ENCODE measurements at regions not wholly inside any gene's neighbourhood (a gene's known extent, or its start where the extent isn't known, plus 50 kb on each side); places are given as distances from the start of the nearest gene placed in this dataset.

GRCh38 chr18:51400721-51401120, 203.2 kb upstream of the MEX3C start:
- Histone ChIP-seq H3K4me1 (ENCODE audit: insufficient read depth, low read length) (no peaks in the 10 kb centered on the region), H3K4me3 (ENCODE audit: low read depth in 1 of 2, low read length in 2 of 2) (no peak overlapping the region), H3K4me2 (ENCODE audit: insufficient read depth, low read length) (no peak overlapping the region), H2AFZ (ENCODE audit: low read depth, low read length) (no peak overlapping the region), H3K9ac (ENCODE audit: low read depth, low read length) (no peak overlapping the region), H3K27ac (ENCODE audit: low read length) (no peak overlapping the region), H3K79me2 (ENCODE audit: insufficient read depth, low read length) (no peaks in the 10 kb centered on the region), H3K9me3 (ENCODE audit: insufficient read depth, low read length, severe bottlenecking) (no peaks in the 10 kb centered on the region), H4K20me1 (ENCODE audit: insufficient read depth, low read length) (no peaks in the 10 kb centered on the region), H3K27me3 (ENCODE audit: insufficient read depth, low read length, poor library complexity) (no peaks in the 10 kb centered on the region), H3K36me3 (ENCODE audit: insufficient read depth, low read length) (no peaks in the 10 kb centered on the region)
- no peak for TF ChIP-seq CTCF (IDR thresholded peaks at IDR 0.05; ENCODE audit: borderline replicate concordance, extremely low read depth, low read length, poor library complexity, severe bottlenecking)
- ATAC-seq (ENCODE audit: insufficient read depth, low read depth) (no peak), DNase-seq (no peak)

GRCh38 chr18:51401912-51402311, 204.4 kb upstream of the MEX3C start:
- H3K4me3 ChIP-seq (ENCODE audit: low read depth in 1 of 2, low read length in 2 of 2) = no peak overlapping the region
- H4K20me1 ChIP-seq (ENCODE audit: insufficient read depth, low read length) = no peaks in the 10 kb centered on the region
- H3K27ac ChIP-seq (ENCODE audit: low read length) = no peak overlapping the region
- TF ChIP-seq EZH2 (IDR thresholded peaks at IDR 0.05; ENCODE audit: borderline replicate concordance, low read depth, low read length, severe bottlenecking) = no peak
- no peak for TF ChIP-seq CTCF (IDR thresholded peaks at IDR 0.05; ENCODE audit: borderline replicate concordance, extremely low read depth, low read length, poor library complexity, severe bottlenecking)
- no peak overlapping the region for H2AFZ ChIP-seq (ENCODE audit: low read depth, low read length)
- H3K27me3 ChIP-seq (ENCODE audit: insufficient read depth, low read length, poor library complexity) = no peaks in the 10 kb centered on the region
- no peaks in the 10 kb centered on the region for H3K36me3 ChIP-seq (ENCODE audit: insufficient read depth, low read length)
- no peak for DNase-seq
- no peaks in the 10 kb centered on the region for H3K79me2 ChIP-seq (ENCODE audit: insufficient read depth, low read length)
- H3K4me1 ChIP-seq (ENCODE audit: insufficient read depth, low read length) = no peaks in the 10 kb centered on the region
- H3K4me2 ChIP-seq (ENCODE audit: insufficient read depth, low read length) = no peak overlapping the region
- no peak overlapping the region for H3K9ac ChIP-seq (ENCODE audit: low read depth, low read length)
- no peaks in the 10 kb centered on the region for H3K9me3 ChIP-seq (ENCODE audit: insufficient read depth, low read length, severe bottlenecking)
- no peak for ATAC-seq (ENCODE audit: insufficient read depth, low read depth)

- Histone ChIP-seq H3K4me3 (ENCODE audit: low read depth in 1 of 2, low read length in 2 of 2) (no peak overlapping the region), H3K79me2 (ENCODE audit: insufficient read depth, low read length) (no peaks in the 10 kb centered on the region), H3K27me3 (ENCODE audit: insufficient read depth, low read length, poor library complexity) (no peaks in the 10 kb centered on the region), H4K20me1 (ENCODE audit: insufficient read depth, low read length) (no peaks in the 10 kb centered on the region), H2AFZ (ENCODE audit: low read depth, low read length) (no peak overlapping the region), H3K4me2 (ENCODE audit: insufficient read depth, low read length) (no peak overlapping the region), H3K36me3 (ENCODE audit: insufficient read depth, low read length) (no peaks in the 10 kb centered on the region), H3K27ac (ENCODE audit: low read length) (no peak overlapping the region), H3K9ac (ENCODE audit: low read depth, low read length) (no peak overlapping the region), H3K9me3 (ENCODE audit: insufficient read depth, low read length, severe bottlenecking) (no peaks in the 10 kb centered on the region), H3K4me1 (ENCODE audit: insufficient read depth, low read length) (no peaks in the 10 kb centered on the region)
- TF ChIP-seq EZH2 (IDR thresholded peaks at IDR 0.05; ENCODE audit: borderline replicate concordance, low read depth, low read length, severe bottlenecking) (no peak), CTCF (IDR thresholded peaks at IDR 0.05; ENCODE audit: borderline replicate concordance, extremely low read depth, low read length, poor library complexity, severe bottlenecking) (no peak)
- no peak for DNase-seq
- ATAC-seq (ENCODE audit: insufficient read depth, low read depth) = no peak
Measured at GRCh38 chr18:51404620-51405019, 207.1 kb upstream of the MEX3C start.
